GM19043 (cell line): ENCODE measurements at regions not wholly inside any gene's neighbourhood (a gene's known extent, or its start where the extent isn't known, plus 50 kb on each side); places are given as distances from the start of the nearest gene placed in this dataset.

Experiments used
- ATAC-seq: cut with Tn5 transposase; IDR thresholded peaks from one replicate; pipeline ENCODE4 v1.9.1; 2021; ENCODE audit warnings: low read depth; ENCODE audit not compliant: unreplicated experiment

DNA sequence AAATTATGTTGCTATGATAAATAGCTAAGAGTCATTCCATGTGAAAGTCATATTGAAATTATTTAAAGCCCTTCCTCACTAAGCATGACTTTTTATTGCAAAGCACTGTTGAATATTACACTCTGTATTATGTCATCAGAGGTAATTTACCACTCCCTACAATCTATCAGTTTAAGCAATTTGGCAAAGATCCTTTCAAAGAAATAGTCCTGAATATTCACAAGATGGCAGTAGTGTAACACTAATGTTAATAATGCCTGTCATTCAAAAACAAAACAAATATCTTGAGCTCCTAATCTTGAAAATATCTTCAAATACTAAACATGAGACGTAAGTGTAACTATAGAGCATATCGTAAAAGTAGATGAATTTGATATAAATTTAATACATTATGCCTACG is 208.6 kb upstream of the TECRL start:
- ATAC-seq: no peak

DNA sequence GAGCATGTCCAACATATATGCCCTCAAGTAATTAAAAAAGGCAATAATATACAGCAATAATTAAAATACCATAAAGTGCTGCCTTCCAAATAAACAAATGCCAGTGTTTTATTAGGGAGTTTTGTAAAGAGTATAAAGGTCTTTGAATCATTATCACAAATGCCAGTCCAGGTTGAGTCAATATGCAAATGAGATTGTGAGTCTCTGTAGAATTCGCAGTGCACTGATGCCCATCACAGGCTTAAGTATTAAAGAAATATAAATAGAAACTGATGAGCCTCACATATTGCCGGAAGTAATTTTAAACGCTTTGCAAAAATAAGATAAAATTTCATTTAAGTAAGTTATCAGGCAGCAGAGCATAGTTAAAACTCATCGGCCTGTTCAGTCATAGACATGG is 205.0 kb upstream of the TECRL start:
- ATAC-seq: no peak

DNA sequence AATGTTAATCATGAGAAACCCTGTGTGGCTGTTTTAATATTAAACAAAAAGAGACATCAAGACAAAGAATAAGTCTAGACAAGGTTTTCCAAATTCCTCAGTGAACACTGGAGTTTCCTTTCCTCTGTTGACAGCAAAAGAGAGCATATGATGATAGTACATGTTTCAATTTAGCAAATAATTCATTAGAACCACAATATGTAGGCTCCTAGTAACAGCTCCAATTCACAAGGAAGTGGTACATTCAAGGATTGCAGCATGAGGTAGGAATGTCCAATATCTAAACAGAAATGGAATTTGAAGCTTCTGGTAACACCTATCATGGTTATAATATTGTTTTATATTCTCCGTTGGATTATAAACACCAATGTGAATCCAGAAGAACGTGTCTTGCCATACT is 203.8 kb upstream of the TECRL start:
- no peak for ATAC-seq

DNA sequence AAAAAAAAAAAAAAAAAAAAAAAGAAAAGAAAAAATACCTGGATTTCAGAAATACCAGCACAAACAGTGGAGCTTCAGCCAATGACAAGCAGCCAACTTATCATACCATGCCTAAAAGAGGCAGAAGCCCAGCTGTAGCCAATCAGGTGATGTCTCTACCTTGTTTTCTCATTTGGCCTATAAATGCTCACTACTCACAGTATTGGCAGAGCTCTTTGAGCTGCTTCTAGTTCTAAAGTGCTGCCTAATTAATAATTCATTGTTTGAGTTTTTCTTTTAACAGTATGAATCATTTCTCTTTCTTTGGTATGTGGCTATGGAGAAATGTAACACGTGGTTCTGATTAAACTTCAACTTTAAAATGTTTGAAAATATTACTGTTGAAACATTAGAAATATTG is 188.8 kb upstream of the TECRL start:
- ATAC-seq: no peak

- ATAC-seq: no peak
These were observed 185.5 kb upstream of the TECRL start for GRCh38 chr4:64594723-64595122.

GRCh38 chr4:64588507-64588906 is 179.3 kb upstream of the TECRL start:
- no peak for ATAC-seq

DNA sequence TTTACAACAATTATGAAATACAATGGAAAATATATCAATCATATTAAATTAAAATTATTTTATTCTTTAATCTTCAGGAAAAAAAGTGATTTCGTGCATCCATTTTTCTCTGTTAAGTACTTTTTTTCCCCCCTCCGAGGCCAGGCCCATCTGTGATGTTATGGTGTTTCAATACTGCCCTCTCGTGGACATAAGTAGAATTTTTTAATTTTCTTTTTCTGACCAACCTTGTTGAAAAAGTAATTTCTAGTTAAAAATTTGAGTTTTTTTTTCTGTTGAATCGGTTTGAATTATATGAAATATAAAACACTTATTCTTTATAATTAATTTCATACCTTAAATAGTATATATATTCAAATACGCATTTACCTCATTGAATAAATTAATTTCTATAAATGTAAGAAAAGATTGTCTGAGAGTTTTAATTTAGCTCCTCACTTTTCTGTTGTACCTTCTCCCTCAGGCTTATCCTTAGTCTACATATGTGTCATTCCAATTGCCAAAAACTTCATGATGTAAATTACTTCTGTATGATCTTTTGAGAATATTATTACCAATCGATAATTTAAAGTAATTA is 175.8 kb upstream of the TECRL start:
- ATAC-seq: no peak

DNA sequence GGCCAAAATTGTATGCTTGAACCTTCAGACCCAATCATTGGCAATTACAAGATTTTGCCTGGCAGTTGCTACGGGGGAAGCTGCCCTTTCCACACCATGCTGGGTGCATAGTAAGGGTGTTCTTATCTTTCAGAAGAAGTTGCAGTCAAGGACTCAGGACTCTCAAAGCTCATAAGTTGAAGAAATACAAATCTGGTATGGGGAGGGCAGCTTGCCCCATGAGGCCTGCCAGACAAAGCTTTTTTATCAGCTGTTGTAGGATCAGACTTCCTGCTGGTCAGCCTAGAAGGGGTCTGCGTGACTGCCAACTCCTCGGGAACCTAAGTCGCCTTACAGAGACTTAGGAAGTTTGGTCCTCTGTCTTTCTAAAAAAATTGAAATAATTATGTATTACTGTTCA is 174.9 kb upstream of the TECRL start:
- no peak for ATAC-seq

DNA sequence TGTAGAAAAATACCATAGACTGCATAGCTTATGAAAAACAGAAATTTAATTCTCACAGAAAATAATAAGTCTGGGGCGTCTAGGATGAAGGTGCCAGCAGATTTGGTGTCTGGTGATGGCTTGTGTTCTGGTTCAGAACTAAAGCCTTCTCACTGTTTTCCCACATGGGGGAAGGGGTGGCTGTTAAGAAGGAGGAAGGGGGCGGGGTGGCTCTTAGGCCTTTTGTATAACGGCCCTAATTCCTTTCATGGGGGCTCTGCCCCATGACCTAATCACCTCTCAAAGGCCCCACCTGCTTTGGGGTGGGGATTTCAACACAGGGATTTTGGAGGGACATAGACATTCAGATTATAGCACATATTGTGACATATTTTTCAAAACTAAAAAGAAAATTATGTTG is 173.2 kb upstream of the TECRL start:
- ATAC-seq: no peak

DNA sequence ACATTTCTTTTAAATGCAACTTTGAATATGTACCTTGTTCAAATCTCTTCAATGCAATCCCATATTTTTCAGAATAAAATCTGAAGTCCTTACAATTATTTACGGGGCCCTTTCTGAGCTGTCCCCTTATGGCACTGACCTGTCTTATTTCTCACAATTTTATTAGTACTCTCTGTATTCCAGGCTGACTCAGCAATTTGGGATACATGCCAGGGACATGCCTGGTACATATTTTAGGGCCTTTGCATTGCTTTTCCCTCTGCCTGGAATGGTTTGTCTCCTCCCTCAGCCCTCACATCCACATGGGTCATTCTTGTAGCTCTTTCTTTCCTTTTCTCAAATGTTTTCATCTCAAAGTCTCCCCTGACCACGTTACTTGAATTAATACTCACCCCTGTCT is 172.2 kb upstream of the TECRL start:
- ATAC-seq: no peak

GRCh38 chr4:64564126-64564525 is 154.9 kb upstream of the TECRL start:
- no peak for ATAC-seq

DNA sequence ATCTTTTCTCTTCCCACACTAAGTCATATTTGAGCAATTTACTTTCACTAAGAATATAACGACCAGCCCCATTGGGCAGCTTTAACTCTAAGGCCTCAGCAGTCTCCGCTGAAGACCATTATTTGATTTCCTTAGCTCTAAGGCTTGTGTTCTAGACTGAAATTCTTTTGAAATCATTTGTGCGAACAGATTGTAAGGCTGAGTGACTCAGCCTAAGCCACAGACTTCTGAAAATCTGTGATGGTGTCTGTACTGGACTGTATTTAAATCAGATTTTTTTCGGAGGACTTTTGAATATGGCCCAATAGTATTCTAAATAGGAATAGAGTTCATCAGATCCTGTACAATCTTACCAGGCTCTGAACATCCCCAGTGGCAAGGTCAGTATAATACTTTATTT is 150.3 kb upstream of the TECRL start:
- no peak for ATAC-seq

- no peak for ATAC-seq
These were observed 141.9 kb upstream of the TECRL start for GRCh38 chr4:64551125-64551524.

GRCh38 chr4:64545593-64545992 is 136.3 kb upstream of the TECRL start:
- ATAC-seq: no peak

GRCh38 chr4:64539234-64539849 is 130.1 kb upstream of the TECRL start:
- peak; percentile 92 for ATAC-seq

DNA sequence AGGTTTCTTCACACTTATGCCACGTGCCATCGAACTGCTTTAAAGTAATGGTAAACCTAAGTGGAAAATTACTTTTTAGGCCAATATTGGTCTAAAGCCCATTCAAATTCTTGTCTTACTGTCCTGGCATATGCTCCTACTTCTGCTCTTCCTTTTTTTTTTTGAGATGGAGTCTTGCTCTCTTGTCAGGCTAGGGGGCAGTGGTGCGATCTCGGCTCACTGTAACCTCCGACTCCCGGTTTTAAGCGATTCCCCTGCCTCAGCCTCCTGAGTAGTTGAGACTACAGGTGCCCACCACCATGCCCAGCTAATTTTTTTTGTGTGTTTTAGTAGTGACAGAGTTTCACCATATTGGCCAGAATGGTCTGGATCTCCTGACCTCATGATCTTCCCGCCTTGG is 129.0 kb upstream of the TECRL start:
- ATAC-seq: no peak

DNA sequence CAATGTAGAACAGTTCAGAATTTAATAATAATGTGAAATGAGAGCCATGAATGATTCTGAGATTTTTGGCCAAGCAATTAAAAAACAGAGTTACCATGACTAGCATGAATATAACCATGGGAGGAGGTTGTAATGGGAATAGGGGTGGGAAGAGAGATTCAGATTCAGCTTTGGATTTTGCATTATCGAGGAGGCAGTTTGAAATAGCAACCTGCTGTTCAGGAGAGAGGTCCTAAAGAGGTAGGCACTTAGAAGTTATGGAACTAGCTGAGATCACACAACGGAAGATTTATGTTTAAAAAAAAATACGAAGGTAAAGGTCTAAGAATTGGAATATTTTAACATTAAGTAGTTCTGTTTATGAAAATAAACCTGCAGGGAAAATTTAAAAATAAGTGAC is 124.4 kb upstream of the TECRL start:
- ATAC-seq: no peak

GRCh38 chr4:64533159-64533558 is 123.9 kb upstream of the TECRL start:
- no peak for ATAC-seq

GRCh38 chr4:64520421-64520820 is 111.2 kb upstream of the TECRL start:
- no peak for ATAC-seq

DNA sequence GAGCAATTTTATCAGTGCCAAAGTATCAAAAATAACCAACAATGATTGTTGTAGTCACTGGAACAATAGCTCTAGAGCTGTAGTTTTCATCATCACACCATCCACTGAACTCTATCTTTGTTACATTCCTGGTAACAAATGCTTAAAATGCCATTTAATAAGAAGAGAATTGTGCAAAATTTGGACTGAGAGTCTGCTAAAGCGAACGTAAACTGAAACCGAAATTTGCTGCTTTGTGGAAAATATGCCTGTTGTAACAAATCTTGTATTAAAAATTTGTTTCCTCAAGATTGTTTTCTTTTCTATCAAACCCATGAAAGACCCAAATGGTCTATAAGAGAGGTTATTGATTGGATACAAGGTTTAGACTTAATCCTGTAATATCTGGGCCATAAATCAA is 109.3 kb upstream of the TECRL start:
- ATAC-seq: no peak

- no peak for ATAC-seq
These were observed 106.9 kb upstream of the TECRL start for GRCh38 chr4:64516176-64516575.

DNA sequence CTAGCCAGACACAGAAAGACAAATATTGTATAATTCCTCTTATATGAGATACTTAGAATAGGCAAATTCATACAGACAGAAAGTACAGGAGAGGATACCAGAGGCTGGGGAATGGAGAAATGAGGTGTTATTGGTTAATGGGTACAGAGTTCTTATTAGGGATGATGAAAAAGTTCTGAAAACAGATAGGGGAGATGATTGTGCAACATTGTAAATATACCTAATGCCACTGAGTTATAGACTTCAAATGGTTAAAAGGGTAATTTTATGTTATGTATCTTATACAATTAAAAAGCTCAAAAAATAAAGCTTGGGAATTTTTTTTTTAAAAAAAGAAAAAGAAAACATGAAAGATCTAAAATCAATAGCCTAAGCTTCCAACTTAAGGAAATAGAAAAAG is 98.8 kb upstream of the TECRL start:
- ATAC-seq: no peak
